ENCODE measurements at regions not wholly inside any gene's neighbourhood (a gene's known extent, or its start where the extent isn't known, plus 50 kb on each side); places are given as distances from the start of the nearest gene placed in this dataset.

DNA sequence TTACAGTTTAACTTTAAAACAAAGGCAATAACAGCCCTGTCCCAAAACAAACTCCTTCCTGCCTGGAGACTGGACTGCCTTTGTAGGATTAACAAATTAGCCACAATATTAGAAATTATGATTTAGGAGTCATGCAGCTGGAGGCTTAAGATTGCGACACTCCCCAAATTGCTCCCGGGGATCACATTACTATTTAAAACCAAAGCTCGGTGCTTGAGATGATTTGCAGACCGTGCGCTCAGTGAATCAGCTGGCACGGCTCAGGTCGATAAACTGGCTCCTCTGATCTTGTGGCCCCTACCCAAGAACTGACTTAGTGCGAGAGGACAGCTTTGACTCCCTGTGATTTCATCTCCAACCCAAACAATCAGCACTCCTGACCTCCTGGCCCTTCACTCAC lies 829.3 kb downstream of the NLGN4X start:
- POLR2A ChIA-PET: no interaction called here
- intact Hi-C loops (cut with micrococcal nuclease): no loop called here
- no peak for ATAC-seq

DNA sequence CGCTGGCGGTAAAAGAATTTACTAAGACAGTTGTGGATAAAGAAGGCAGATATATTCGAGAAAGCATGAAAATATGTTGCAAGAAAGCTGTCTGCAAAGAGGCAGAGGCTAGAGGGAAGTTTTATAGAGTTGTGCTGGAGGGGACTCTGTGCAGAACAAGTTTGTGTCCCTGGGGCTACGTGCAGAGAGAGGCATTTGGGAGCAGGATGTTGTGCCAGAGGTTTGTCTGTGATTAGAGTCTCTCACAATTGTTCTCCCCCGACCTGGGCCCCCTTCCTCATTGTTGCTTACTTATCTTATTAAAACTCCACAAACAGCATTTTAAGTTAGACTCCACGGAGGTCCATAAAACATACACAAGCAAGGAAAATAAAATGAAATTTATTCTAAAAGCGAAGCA lies 831.3 kb downstream of the NLGN4X start:
- no peaks in the 10 kb centered on the region for H3K36me3 Mint-ChIP-seq (ENCODE audit: low read depth)
- ATAC-seq (no peak), DNase-seq (no peak)
- H3K27me3 Mint-ChIP-seq: no peaks in the 10 kb centered on the region
- TF ChIP-seq, protein P1, sequence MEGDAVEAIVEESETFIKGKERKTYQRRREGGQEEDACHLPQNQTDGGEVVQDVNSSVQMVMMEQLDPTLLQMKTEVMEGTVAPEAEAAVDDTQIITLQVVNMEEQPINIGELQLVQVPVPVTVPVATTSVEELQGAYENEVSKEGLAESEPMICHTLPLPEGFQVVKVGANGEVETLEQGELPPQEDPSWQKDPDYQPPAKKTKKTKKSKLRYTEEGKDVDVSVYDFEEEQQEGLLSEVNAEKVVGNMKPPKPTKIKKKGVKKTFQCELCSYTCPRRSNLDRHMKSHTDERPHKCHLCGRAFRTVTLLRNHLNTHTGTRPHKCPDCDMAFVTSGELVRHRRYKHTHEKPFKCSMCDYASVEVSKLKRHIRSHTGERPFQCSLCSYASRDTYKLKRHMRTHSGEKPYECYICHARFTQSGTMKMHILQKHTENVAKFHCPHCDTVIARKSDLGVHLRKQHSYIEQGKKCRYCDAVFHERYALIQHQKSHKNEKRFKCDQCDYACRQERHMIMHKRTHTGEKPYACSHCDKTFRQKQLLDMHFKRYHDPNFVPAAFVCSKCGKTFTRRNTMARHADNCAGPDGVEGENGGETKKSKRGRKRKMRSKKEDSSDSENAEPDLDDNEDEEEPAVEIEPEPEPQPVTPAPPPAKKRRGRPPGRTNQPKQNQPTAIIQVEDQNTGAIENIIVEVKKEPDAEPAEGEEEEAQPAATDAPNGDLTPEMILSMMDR (IDR thresholded peaks at IDR 0.05): no peak
- ChIA-PET POLR2A (no interaction called here), CTCF (no interaction called here)
- H3K4me3 Mint-ChIP-seq: no peak overlapping the region
- no peak overlapping the region for H3K27ac Mint-ChIP-seq
- intact Hi-C loops (cut with micrococcal nuclease): no loop called here
- no peaks in the 10 kb centered on the region for H3K9me3 Mint-ChIP-seq
- H3K4me1 Mint-ChIP-seq (ENCODE audit: low read depth): no peaks in the 10 kb centered on the region

More for the DNA sequence above, 829.3 kb downstream of the NLGN4X start:
- TF ChIP-seq, protein P1 (IDR thresholded peaks at IDR 0.05): no peak
- H3K4me1 Mint-ChIP-seq (ENCODE audit: low read depth): no peaks in the 10 kb centered on the region
- DNase-seq: no peak
- CTCF ChIA-PET: no interaction called here
- H3K9me3 Mint-ChIP-seq: no peaks in the 10 kb centered on the region
- H3K27me3 Mint-ChIP-seq: no peaks in the 10 kb centered on the region
- H3K27ac Mint-ChIP-seq: no peak overlapping the region
- no peak overlapping the region for H3K4me3 Mint-ChIP-seq
- no peaks in the 10 kb centered on the region for H3K36me3 Mint-ChIP-seq (ENCODE audit: low read depth)

DNA sequence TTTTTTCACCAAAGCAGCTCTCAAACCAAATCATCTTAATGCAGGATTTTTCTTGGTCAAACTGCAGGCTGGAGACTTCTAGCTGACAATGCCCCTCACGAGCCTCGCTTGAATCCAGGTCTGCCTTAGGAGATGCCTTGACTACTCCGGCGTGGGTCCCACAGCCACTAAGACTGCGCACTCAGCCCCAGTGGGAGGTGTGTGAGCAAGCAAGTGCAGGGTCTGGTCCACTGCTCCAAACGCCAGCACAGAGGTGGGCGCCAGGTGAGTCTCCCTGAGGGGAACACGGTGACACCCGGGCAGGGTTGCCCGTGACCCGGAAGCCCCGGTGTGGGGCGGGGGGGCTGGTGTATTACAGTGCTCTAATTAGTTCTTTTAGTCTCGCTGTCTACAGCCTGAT lies 838.3 kb downstream of the NLGN4X start:
- no peak overlapping the region for H3K4me3 Mint-ChIP-seq
- H3K36me3 Mint-ChIP-seq (ENCODE audit: low read depth): no peaks in the 10 kb centered on the region
- TF ChIP-seq, protein P1 (IDR thresholded peaks at IDR 0.05): no peak
- H3K27ac Mint-ChIP-seq: no peak overlapping the region
- H3K27me3 Mint-ChIP-seq: no peaks in the 10 kb centered on the region
- H3K4me1 Mint-ChIP-seq (ENCODE audit: low read depth): no peaks in the 10 kb centered on the region
- ATAC-seq (no peak), DNase-seq (no peak)
- ChIA-PET POLR2A (no interaction called here), CTCF (no interaction called here)
- peaks cover 2% of the 10 kb centered on the region for H3K9me3 Mint-ChIP-seq
- intact Hi-C loops (cut with micrococcal nuclease): no loop called here

DNA sequence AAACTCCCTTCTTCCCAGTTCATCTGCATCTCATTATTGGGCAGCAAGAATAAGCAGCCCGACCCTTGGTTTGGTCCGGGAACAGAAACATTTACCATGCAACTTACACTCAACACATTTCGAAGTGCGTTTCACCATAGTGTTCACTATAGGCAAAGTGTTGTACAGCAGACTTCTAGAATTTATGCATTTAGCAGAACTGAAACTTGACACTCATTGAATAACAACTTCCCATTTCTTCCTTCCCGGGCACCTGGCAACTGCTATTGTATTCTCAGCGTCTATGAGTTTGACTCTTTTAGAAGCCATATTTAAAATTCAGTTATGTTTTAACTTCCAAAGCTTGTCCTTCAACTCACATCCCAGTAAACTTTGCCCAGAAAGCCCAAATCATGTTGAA lies 840.6 kb downstream of the NLGN4X start:
- POLR2A ChIA-PET: no interaction called here
- CTCF ChIA-PET: no interaction called here
- Mint-ChIP-seq H3K36me3 (ENCODE audit: low read depth) (no peaks in the 10 kb centered on the region), H3K4me1 (ENCODE audit: low read depth) (no peaks in the 10 kb centered on the region), H3K27ac (no peak overlapping the region), H3K4me3 (no peak overlapping the region), H3K9me3 (peaks cover 2% of the 10 kb centered on the region), H3K27me3 (no peaks in the 10 kb centered on the region)
- intact Hi-C loops (cut with micrococcal nuclease): no loop called here
- no peak for ATAC-seq
- TF ChIP-seq, protein P1 (IDR thresholded peaks at IDR 0.05): no peak
- DNase-seq: no peak

DNA sequence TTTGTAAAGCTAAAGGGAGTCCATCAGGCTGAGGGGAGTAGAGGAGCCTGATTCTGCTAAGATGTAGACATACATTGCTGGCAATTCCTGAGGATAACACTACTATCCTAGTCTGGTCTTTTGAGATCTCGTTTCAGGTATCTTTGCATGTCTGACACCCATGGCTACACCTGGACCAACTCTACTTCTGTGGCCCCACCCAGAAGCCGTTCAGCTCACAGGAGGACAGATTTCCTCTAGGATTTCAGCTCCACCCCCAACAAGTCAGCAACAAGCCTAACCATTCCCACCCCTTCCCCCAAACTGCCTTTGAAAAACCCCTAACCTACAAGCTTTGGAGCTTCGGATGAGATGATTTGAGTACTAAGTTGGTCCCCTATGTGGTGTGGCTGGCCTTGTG lies 848.2 kb downstream of the NLGN4X start:
- no peak for ATAC-seq
- intact Hi-C loops (cut with micrococcal nuclease): no loop called here
- ChIA-PET CTCF (no interaction called here), POLR2A (no interaction called here)
- H3K27me3 Mint-ChIP-seq: no peaks in the 10 kb centered on the region
- DNase-seq: no peak
- no peaks in the 10 kb centered on the region for H3K9me3 Mint-ChIP-seq
- no peak overlapping the region for H3K27ac Mint-ChIP-seq
- no peaks in the 10 kb centered on the region for H3K36me3 Mint-ChIP-seq (ENCODE audit: low read depth)
- H3K4me1 Mint-ChIP-seq (ENCODE audit: low read depth): no peaks in the 10 kb centered on the region
- H3K4me3 Mint-ChIP-seq: no peak overlapping the region
- TF ChIP-seq, protein P1 (IDR thresholded peaks at IDR 0.05): no peak
